GM21390 (cell line): ENCODE measurements at regions not wholly inside any gene's neighbourhood (a gene's known extent, or its start where the extent isn't known, plus 50 kb on each side); places are given as distances from the start of the nearest gene placed in this dataset.

ENCODE experiments used
- ATAC-seq: cut with Tn5 transposase; IDR thresholded peaks from one replicate; pipeline ENCODE4 v1.9.1; 2021; ENCODE audit not compliant: unreplicated experiment

- no peak for ATAC-seq
These were observed 216.0 kb downstream of the ZNF326 start for GRCh38 chr1:90210633-90211491.

- ATAC-seq: no peak
These were observed 214.0 kb downstream of the ZNF326 start for GRCh38 chr1:90208949-90209348.

GRCh38 chr1:90206260-90206659 lies 211.3 kb downstream of the ZNF326 start:
- ATAC-seq: no peak

GRCh38 chr1:90204780-90205179 lies 209.9 kb downstream of the ZNF326 start:
- ATAC-seq: no peak

GRCh38 chr1:90204023-90204590 lies 209.2 kb downstream of the ZNF326 start:
- ATAC-seq: no peak

- no peak for ATAC-seq
These were observed 206.8 kb downstream of the ZNF326 start for GRCh38 chr1:90201467-90202358.

GRCh38 chr1:90200646-90201205 lies 205.8 kb downstream of the ZNF326 start:
- ATAC-seq: no peak

- ATAC-seq: no peak
These were observed 203.9 kb downstream of the ZNF326 start for GRCh38 chr1:90198616-90199332.

- no peak for ATAC-seq
These were observed 198.2 kb downstream of the ZNF326 start for GRCh38 chr1:90193116-90193515.

GRCh38 chr1:90192408-90192807 lies 197.5 kb downstream of the ZNF326 start:
- no peak for ATAC-seq

GRCh38 chr1:90190523-90190922 lies 195.6 kb downstream of the ZNF326 start:
- no peak for ATAC-seq

GRCh38 chr1:90189889-90190288 lies 195.0 kb downstream of the ZNF326 start:
- ATAC-seq: no peak

- ATAC-seq: no peak
These were observed 192.3 kb downstream of the ZNF326 start for GRCh38 chr1:90187323-90187585.

GRCh38 chr1:90186506-90187322 lies 191.8 kb downstream of the ZNF326 start:
- no peak for ATAC-seq

GRCh38 chr1:90176530-90176929 lies 181.6 kb downstream of the ZNF326 start:
- ATAC-seq: no peak

- ATAC-seq: no peak
These were observed 180.7 kb downstream of the ZNF326 start for GRCh38 chr1:90175490-90176167.

GRCh38 chr1:90174246-90174645 lies 179.3 kb downstream of the ZNF326 start:
- no peak for ATAC-seq

- no peak for ATAC-seq
These were observed 167.3 kb downstream of the ZNF326 start for GRCh38 chr1:90162216-90162615.

- ATAC-seq: no peak
These were observed 166.7 kb downstream of the ZNF326 start for GRCh38 chr1:90161625-90162024.
